ENCODE measurements at regions not wholly inside any gene's neighbourhood (a gene's known extent, or its start where the extent isn't known, plus 50 kb on each side); places are given as distances from the start of the nearest gene placed in this dataset.
"Not testable (repeated sequence)": the region's sequence is repeated elsewhere in the genome, so short reads cannot be mapped to it uniquely, and the experiment has no call there.

GRCh38 chr11:57871231-57871630 lies 109.6 kb downstream of the CTNND1 start:
- no peak for FAIRE-seq
- no peak for DNase-seq (ENCODE audit: insufficient read length, low spot score)
- TF ChIP-seq POLR2A (IDR thresholded peaks at IDR 0.05; ENCODE audit: low read depth, low read length) = no peak

- FAIRE-seq = no peak
- no peak for TF ChIP-seq POLR2A (IDR thresholded peaks at IDR 0.05; ENCODE audit: low read depth, low read length)
- DNase-seq (ENCODE audit: insufficient read length, low spot score) = no peak
Measured at GRCh38 chr11:57873196-57873911, 111.8 kb downstream of the CTNND1 start.

- no peak for TF ChIP-seq POLR2A (IDR thresholded peaks at IDR 0.05; ENCODE audit: low read depth, low read length)
- FAIRE-seq (no peak), DNase-seq (ENCODE audit: insufficient read length, low spot score) (no peak)
Measured at GRCh38 chr11:57874981-57875380, 113.4 kb downstream of the CTNND1 start.

GRCh38 chr11:57881647-57882046 lies 120.0 kb downstream of the CTNND1 start:
- no peak for TF ChIP-seq POLR2A (IDR thresholded peaks at IDR 0.05; ENCODE audit: low read depth, low read length)
- FAIRE-seq = no peak
- DNase-seq (ENCODE audit: insufficient read length, low spot score) = no peak

GRCh38 chr11:57883630-57884029 lies 122.0 kb downstream of the CTNND1 start:
- FAIRE-seq (no peak), DNase-seq (ENCODE audit: insufficient read length, low spot score) (no peak)
- TF ChIP-seq POLR2A (IDR thresholded peaks at IDR 0.05; ENCODE audit: low read depth, low read length) = no peak

GRCh38 chr11:57885298-57886050 lies 123.9 kb downstream of the CTNND1 start:
- TF ChIP-seq POLR2A (IDR thresholded peaks at IDR 0.05; ENCODE audit: low read depth, low read length) = no peak
- DNase-seq (ENCODE audit: insufficient read length, low spot score) (no peak), FAIRE-seq (no peak)

- TF ChIP-seq POLR2A (IDR thresholded peaks at IDR 0.05; ENCODE audit: low read depth, low read length) = no peak
- FAIRE-seq (no peak), DNase-seq (ENCODE audit: insufficient read length, low spot score) (no peak)
Measured at GRCh38 chr11:57888386-57888785, 126.8 kb downstream of the CTNND1 start.

GRCh38 chr11:57890521-57890920 lies 128.9 kb downstream of the CTNND1 start:
- DNase-seq (ENCODE audit: insufficient read length, low spot score) (no peak), FAIRE-seq (no peak)
- no peak for TF ChIP-seq POLR2A (IDR thresholded peaks at IDR 0.05; ENCODE audit: low read depth, low read length)

GRCh38 chr11:57893200-57893599 lies 130.5 kb upstream of the OR9Q1 start:
- not testable (repeated sequence) for DNase-seq (ENCODE audit: insufficient read length, low spot score); FAIRE-seq

- DNase-seq (ENCODE audit: insufficient read length, low spot score) = no peak
- TF ChIP-seq POLR2A (IDR thresholded peaks at IDR 0.05; ENCODE audit: low read depth, low read length) = no peak
- FAIRE-seq = no peak
Measured at GRCh38 chr11:57896361-57897145, 127.1 kb upstream of the OR9Q1 start.

GRCh38 chr11:57899378-57899777 lies 124.3 kb upstream of the OR9Q1 start:
- no peak for FAIRE-seq
- no peak for TF ChIP-seq POLR2A (IDR thresholded peaks at IDR 0.05; ENCODE audit: low read depth, low read length)
- DNase-seq (ENCODE audit: insufficient read length, low spot score) = no peak

- no peak for TF ChIP-seq POLR2A (IDR thresholded peaks at IDR 0.05; ENCODE audit: low read depth, low read length)
- DNase-seq (ENCODE audit: insufficient read length, low spot score) (no peak), FAIRE-seq (no peak)
Measured at GRCh38 chr11:57900320-57900719, 123.4 kb upstream of the OR9Q1 start.

GRCh38 chr11:57901278-57901677 lies 122.4 kb upstream of the OR9Q1 start:
- DNase-seq (ENCODE audit: insufficient read length, low spot score) = no peak
- no peak for FAIRE-seq
- TF ChIP-seq POLR2A (IDR thresholded peaks at IDR 0.05; ENCODE audit: low read depth, low read length) = no peak

GRCh38 chr11:57901756-57902155 lies 121.9 kb upstream of the OR9Q1 start:
- no peak for DNase-seq (ENCODE audit: insufficient read length, low spot score)
- no peak for TF ChIP-seq POLR2A (IDR thresholded peaks at IDR 0.05; ENCODE audit: low read depth, low read length)
- FAIRE-seq = no peak
